Sigmoid colon (tissue), 4 donors: ENCODE measurements at regions not wholly inside any gene's neighbourhood (a gene's known extent, or its start where the extent isn't known, plus 50 kb on each side); places are given as distances from the start of the nearest gene placed in this dataset.

ENCODE experiments used
- POLR2AphosphoS5 ChIP-seq, 4 donors: sonication (generic); formaldehyde crosslinking; IDR thresholded peaks; one replicate each; pipeline ENCODE4 v1.6.1; 2017; ENCODE audit warnings: antibody characterized with exemption in 4 of 4
- TF ChIP-seq, protein P1 (sequence below), 4 experiments: fragments of 450-650 bp in 3 of 4; fragments of 200-600 bp in 1 of 4; IDR thresholded peaks; one replicate each; pipeline ENCODE4 v1.5.1; 2016 to 2019; ENCODE audit warnings: antibody characterized with exemption in 4 of 4, mild to moderate bottlenecking in 3 of 4, moderate library complexity in 2 of 4

DNA sequence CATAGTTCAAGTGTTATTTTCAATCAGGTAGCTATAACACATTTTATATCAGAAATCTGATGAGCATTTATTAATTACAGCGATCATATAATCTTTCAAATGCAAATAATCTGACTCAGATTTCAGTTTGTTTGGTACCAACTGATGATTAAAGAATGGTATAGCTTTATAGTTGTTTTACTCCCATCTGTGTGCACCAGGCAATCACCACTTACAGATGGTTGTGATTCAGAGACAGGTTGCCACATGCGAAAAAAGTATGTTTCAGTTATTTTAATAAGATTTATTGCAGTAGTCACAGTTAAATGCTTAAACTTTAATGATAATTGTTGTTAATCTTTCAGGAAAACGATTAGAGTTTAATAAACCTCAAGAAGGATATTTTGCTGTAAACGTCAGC is 155.1 kb upstream of the ARRDC3 start:
- TF ChIP-seq, protein P1, sequence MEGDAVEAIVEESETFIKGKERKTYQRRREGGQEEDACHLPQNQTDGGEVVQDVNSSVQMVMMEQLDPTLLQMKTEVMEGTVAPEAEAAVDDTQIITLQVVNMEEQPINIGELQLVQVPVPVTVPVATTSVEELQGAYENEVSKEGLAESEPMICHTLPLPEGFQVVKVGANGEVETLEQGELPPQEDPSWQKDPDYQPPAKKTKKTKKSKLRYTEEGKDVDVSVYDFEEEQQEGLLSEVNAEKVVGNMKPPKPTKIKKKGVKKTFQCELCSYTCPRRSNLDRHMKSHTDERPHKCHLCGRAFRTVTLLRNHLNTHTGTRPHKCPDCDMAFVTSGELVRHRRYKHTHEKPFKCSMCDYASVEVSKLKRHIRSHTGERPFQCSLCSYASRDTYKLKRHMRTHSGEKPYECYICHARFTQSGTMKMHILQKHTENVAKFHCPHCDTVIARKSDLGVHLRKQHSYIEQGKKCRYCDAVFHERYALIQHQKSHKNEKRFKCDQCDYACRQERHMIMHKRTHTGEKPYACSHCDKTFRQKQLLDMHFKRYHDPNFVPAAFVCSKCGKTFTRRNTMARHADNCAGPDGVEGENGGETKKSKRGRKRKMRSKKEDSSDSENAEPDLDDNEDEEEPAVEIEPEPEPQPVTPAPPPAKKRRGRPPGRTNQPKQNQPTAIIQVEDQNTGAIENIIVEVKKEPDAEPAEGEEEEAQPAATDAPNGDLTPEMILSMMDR (IDR thresholded peaks at IDR 0.05), result no peak
- no peak for TF ChIP-seq POLR2AphosphoS5 (IDR thresholded peaks at IDR 0.05)
